ENCODE measurements at regions not wholly inside any gene's neighbourhood (a gene's known extent, or its start where the extent isn't known, plus 50 kb on each side); places are given as distances from the start of the nearest gene placed in this dataset.

DNA sequence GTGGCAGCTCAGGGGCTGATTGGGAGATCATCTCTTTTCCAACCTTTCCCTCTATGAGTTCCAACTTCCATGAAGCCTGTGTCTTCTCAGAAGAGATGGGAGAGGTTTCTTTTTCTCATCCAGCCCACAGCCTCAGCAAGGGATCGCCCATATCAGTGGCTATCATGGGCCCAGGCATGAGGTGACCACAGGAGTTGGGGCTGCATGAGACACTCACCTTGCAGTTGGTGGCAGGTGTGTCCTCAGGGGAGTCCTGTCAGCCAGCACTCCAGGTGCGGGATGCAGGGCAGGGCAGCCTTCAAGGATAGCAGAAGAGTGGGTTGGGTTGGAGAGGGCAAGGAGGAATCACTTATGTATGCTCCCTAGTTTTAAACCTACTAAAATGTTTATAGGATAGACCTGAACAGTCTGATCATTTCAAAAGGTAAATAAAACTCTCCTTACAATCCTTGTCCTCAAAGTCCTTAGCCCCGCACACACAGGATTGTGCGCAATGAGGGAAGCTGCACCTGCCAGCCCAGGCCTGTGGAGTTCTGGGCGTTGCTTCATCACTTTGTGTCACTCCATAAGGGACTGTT is 811.1 kb downstream of the KCNJ18 start:
- TF ChIP-seq, protein P1, sequence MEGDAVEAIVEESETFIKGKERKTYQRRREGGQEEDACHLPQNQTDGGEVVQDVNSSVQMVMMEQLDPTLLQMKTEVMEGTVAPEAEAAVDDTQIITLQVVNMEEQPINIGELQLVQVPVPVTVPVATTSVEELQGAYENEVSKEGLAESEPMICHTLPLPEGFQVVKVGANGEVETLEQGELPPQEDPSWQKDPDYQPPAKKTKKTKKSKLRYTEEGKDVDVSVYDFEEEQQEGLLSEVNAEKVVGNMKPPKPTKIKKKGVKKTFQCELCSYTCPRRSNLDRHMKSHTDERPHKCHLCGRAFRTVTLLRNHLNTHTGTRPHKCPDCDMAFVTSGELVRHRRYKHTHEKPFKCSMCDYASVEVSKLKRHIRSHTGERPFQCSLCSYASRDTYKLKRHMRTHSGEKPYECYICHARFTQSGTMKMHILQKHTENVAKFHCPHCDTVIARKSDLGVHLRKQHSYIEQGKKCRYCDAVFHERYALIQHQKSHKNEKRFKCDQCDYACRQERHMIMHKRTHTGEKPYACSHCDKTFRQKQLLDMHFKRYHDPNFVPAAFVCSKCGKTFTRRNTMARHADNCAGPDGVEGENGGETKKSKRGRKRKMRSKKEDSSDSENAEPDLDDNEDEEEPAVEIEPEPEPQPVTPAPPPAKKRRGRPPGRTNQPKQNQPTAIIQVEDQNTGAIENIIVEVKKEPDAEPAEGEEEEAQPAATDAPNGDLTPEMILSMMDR (IDR thresholded peaks at IDR 0.05): no peak
- TF ChIP-seq POLR2A (IDR thresholded peaks at IDR 0.05): no peak

All from testis (tissue), 2 donors.